ENCODE measurements at regions not wholly inside any gene's neighbourhood (a gene's known extent, or its start where the extent isn't known, plus 50 kb on each side); places are given as distances from the start of the nearest gene placed in this dataset.
A peak's percentile ranks its signal among the peaks of the same experiment; 100 is the strongest.

DNA sequence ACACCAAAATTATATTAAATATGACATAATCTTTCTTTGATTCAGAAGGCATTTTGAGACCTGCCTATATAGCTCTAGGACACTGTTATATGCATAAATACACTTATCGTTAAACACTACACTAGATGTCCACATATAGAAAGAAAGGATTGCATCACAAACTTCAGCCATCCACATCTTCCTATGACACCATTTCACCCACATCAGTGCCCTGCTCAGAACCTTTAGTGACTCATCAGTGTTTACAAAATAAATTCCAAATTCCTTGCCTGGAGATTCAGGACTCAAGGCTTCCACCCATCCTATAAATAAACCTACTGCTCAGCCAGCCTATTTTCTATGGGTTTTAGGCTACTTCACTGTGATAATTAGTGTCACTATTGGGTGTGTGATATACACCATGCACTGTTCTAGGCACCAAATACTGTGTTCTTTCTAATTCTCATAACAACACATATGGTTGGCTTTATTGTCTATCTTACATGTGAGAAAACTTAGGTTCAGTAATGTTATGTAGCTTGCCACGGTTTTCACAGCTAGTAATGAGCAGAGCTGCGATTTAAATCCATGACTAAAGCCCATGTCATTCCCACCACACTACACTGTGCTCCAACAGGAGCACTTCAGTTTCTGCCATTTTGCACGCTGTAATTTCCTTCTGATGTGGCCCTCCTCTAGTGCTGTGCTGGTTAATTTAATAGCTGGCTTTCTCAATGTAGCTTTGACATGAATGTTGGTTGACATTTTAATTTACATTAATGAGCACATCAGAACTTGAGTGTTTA, 103.3 kb downstream of the SREK1 start:
- H3K4me1 Mint-ChIP-seq (ENCODE audit: low read depth, unreplicated experiment) = peaks cover 5% of the 10 kb centered on the region
- peak; percentile 81 for DNase-seq (ENCODE audit: low read depth)
- H3K4me3 Mint-ChIP-seq (ENCODE audit: unreplicated experiment) = no peak overlapping the region
- H3K27ac ChIP-seq (ENCODE audit: low read depth, low read length) = peak overlapping the region; percentile 79
- no peak overlapping the region for H3K4me3 ChIP-seq (ENCODE audit: insufficient read depth, low read depth, low read length)
- no peaks in the 10 kb centered on the region for H3K36me3 Mint-ChIP-seq (ENCODE audit: low read depth, unreplicated experiment)
- TF ChIP-seq, protein P1, sequence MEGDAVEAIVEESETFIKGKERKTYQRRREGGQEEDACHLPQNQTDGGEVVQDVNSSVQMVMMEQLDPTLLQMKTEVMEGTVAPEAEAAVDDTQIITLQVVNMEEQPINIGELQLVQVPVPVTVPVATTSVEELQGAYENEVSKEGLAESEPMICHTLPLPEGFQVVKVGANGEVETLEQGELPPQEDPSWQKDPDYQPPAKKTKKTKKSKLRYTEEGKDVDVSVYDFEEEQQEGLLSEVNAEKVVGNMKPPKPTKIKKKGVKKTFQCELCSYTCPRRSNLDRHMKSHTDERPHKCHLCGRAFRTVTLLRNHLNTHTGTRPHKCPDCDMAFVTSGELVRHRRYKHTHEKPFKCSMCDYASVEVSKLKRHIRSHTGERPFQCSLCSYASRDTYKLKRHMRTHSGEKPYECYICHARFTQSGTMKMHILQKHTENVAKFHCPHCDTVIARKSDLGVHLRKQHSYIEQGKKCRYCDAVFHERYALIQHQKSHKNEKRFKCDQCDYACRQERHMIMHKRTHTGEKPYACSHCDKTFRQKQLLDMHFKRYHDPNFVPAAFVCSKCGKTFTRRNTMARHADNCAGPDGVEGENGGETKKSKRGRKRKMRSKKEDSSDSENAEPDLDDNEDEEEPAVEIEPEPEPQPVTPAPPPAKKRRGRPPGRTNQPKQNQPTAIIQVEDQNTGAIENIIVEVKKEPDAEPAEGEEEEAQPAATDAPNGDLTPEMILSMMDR (IDR thresholded peaks at IDR 0.05; ENCODE audit: insufficient read depth, low read depth, low read length) = no peak
- no peak for TF ChIP-seq EZH2 (IDR thresholded peaks at IDR 0.05; ENCODE audit: insufficient read depth, low read length)
- H3K27ac Mint-ChIP-seq (ENCODE audit: unreplicated experiment) = no peak overlapping the region
- H3K4me1 ChIP-seq (ENCODE audit: insufficient read depth, low read length) = peaks cover 21% of the 10 kb centered on the region
- no peaks in the 10 kb centered on the region for H3K9me3 Mint-ChIP-seq (ENCODE audit: unreplicated experiment)
- FAIRE-seq = peak; percentile 32
- no peaks in the 10 kb centered on the region for H3K79me2 ChIP-seq (ENCODE audit: insufficient read depth, low read length)
- H2AFZ ChIP-seq (ENCODE audit: low read depth, low read length) = no peak overlapping the region
- H3K36me3 ChIP-seq (ENCODE audit: insufficient read depth, low read length) = no peaks in the 10 kb centered on the region
- H4K20me1 ChIP-seq (ENCODE audit: insufficient read depth, low read length) = no peaks in the 10 kb centered on the region
- H3K4me2 ChIP-seq (ENCODE audit: low read length) = peak overlapping the region; percentile 70
- H3K9me3 ChIP-seq (ENCODE audit: insufficient read depth, low read depth, low read length) = no peaks in the 10 kb centered on the region
- H3K9ac ChIP-seq (ENCODE audit: low read length) = no peak overlapping the region
- H3K27me3 Mint-ChIP-seq (ENCODE audit: low read depth, unreplicated experiment) = no peaks in the 10 kb centered on the region
- H3K27me3 ChIP-seq (ENCODE audit: insufficient read depth, low read length) = no peaks in the 10 kb centered on the region

DNA sequence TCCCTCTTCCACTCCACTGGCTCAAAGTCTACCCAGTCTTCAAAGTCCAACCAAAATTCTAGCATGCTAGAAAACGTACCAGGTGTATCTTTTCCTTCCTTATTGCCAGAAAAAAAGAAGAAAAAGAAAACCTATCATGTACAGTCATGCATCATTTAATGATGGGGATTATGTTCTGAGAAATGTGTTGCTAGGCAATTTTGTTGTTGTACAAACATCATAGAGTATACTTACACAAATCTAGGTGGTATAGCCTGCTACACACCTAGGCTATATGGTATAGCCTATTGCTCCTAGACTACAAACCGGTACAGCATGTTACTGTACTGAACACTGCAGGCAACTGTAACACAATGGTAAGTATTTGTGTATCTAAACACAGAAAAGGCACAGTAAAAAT, 104.8 kb downstream of the SREK1 start:
- no peak overlapping the region for H3K9ac ChIP-seq (ENCODE audit: low read length)
- H3K36me3 ChIP-seq (ENCODE audit: insufficient read depth, low read length) = no peaks in the 10 kb centered on the region
- no peak overlapping the region for H3K4me2 ChIP-seq (ENCODE audit: low read length)
- H3K27ac ChIP-seq (ENCODE audit: low read depth, low read length) = no peak overlapping the region
- Mint-ChIP-seq H3K4me1 (ENCODE audit: low read depth, unreplicated experiment) (peaks cover 5% of the 10 kb centered on the region), H3K9me3 (ENCODE audit: unreplicated experiment) (no peaks in the 10 kb centered on the region), H3K4me3 (ENCODE audit: unreplicated experiment) (no peak overlapping the region), H3K36me3 (ENCODE audit: low read depth, unreplicated experiment) (no peaks in the 10 kb centered on the region), H3K27ac (ENCODE audit: unreplicated experiment) (no peak overlapping the region), H3K27me3 (ENCODE audit: low read depth, unreplicated experiment) (no peaks in the 10 kb centered on the region)
- no peak for TF ChIP-seq EZH2 (IDR thresholded peaks at IDR 0.05; ENCODE audit: insufficient read depth, low read length)
- TF ChIP-seq, protein P1 (IDR thresholded peaks at IDR 0.05; ENCODE audit: insufficient read depth, low read depth, low read length) = no peak
- no peak overlapping the region for H3K4me3 ChIP-seq (ENCODE audit: insufficient read depth, low read depth, low read length)
- H3K9me3 ChIP-seq (ENCODE audit: insufficient read depth, low read depth, low read length) = no peaks in the 10 kb centered on the region
- H3K4me1 ChIP-seq (ENCODE audit: insufficient read depth, low read length) = peaks cover 19% of the 10 kb centered on the region
- H4K20me1 ChIP-seq (ENCODE audit: insufficient read depth, low read length) = no peaks in the 10 kb centered on the region
- DNase-seq (ENCODE audit: low read depth) = no peak
- no peak for FAIRE-seq
- H2AFZ ChIP-seq (ENCODE audit: low read depth, low read length) = no peak overlapping the region
- no peaks in the 10 kb centered on the region for H3K27me3 ChIP-seq (ENCODE audit: insufficient read depth, low read length)
- H3K79me2 ChIP-seq (ENCODE audit: insufficient read depth, low read length) = no peaks in the 10 kb centered on the region

DNA sequence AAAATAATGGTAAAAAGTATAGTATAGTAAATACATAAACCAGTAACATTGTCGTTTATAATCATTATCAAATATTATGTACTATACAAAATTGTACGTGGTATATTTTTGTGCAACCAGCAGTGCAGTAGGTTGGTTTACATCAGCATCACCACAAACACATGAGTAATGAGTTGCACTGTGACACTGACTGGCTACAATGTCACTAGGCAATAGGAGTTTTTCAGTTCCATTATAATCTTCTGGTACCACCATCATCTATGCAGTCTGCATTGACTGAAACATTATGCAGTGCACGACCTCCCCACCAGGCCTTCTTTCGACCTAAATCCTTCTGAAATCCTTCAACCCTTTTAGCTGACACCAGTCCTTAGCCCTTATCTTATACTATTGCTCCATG, 105.8 kb downstream of the SREK1 start:
- FAIRE-seq (no peak), DNase-seq (ENCODE audit: low read depth) (no peak)
- H4K20me1 ChIP-seq (ENCODE audit: insufficient read depth, low read length) = no peaks in the 10 kb centered on the region
- Mint-ChIP-seq H3K9me3 (ENCODE audit: unreplicated experiment) (no peaks in the 10 kb centered on the region), H3K27ac (ENCODE audit: unreplicated experiment) (no peak overlapping the region), H3K36me3 (ENCODE audit: low read depth, unreplicated experiment) (no peaks in the 10 kb centered on the region), H3K4me1 (ENCODE audit: low read depth, unreplicated experiment) (peaks cover 5% of the 10 kb centered on the region), H3K4me3 (ENCODE audit: unreplicated experiment) (no peak overlapping the region), H3K27me3 (ENCODE audit: low read depth, unreplicated experiment) (no peaks in the 10 kb centered on the region)
- no peak overlapping the region for H2AFZ ChIP-seq (ENCODE audit: low read depth, low read length)
- no peak overlapping the region for H3K9ac ChIP-seq (ENCODE audit: low read length)
- H3K9me3 ChIP-seq (ENCODE audit: insufficient read depth, low read depth, low read length) = no peaks in the 10 kb centered on the region
- TF ChIP-seq, protein P1 (IDR thresholded peaks at IDR 0.05; ENCODE audit: insufficient read depth, low read depth, low read length) = no peak
- TF ChIP-seq EZH2 (IDR thresholded peaks at IDR 0.05; ENCODE audit: insufficient read depth, low read length) = no peak
- no peaks in the 10 kb centered on the region for H3K36me3 ChIP-seq (ENCODE audit: insufficient read depth, low read length)
- H3K27me3 ChIP-seq (ENCODE audit: insufficient read depth, low read length) = no peaks in the 10 kb centered on the region
- no peak overlapping the region for H3K27ac ChIP-seq (ENCODE audit: low read depth, low read length)
- peaks cover 19% of the 10 kb centered on the region for H3K4me1 ChIP-seq (ENCODE audit: insufficient read depth, low read length)
- no peak overlapping the region for H3K4me2 ChIP-seq (ENCODE audit: low read length)
- H3K4me3 ChIP-seq (ENCODE audit: insufficient read depth, low read depth, low read length) = no peak overlapping the region
- no peaks in the 10 kb centered on the region for H3K79me2 ChIP-seq (ENCODE audit: insufficient read depth, low read length)

All from astrocyte (in vitro differentiated cells and primary cell).